MM.1S (cell line): ENCODE measurements at regions not wholly inside any gene's neighbourhood (a gene's known extent, or its start where the extent isn't known, plus 50 kb on each side); places are given as distances from the start of the nearest gene placed in this dataset.

Source experiments
- EZH2 ChIP-seq: fragments of 300-600 bp; sonication (generic); optimal IDR thresholded peaks from 2 replicates; pipeline ENCODE3; 2017; ENCODE audit warnings: low read depth, mild to moderate bottlenecking, antibody characterized with exemption, low read length, mixed read lengths
- EZH2phosphoT487 ChIP-seq: fragments of 300-600 bp; sonication (generic); IDR thresholded peaks from 2 replicates; pipeline ENCODE4 v1.6.1; 2018; ENCODE audit warnings: antibody characterized with exemption, low read length
- TF ChIP-seq, protein P1 (sequence below): fragments of 300-600 bp; sonication (generic); IDR thresholded peaks from 2 replicates; pipeline ENCODE4 v1.5.1; 2016; ENCODE audit warnings: antibody characterized with exemption, low read length, mixed read lengths

DNA sequence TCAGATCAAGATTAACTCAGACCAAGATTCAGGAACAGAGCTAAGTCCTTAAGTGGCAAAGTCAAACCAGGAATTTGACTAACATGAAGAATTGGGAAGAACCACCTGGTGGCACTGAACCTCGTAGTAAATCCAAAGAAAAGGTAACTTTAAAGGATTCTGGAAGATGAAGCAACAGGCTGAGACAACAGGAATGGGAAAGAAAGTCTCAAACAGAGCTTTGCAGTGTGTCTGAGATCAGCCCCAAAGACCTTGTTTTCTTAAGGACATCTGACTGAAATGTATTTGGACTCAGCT lies 126.1 kb downstream of the ASB9 start:
- TF ChIP-seq, protein P1, sequence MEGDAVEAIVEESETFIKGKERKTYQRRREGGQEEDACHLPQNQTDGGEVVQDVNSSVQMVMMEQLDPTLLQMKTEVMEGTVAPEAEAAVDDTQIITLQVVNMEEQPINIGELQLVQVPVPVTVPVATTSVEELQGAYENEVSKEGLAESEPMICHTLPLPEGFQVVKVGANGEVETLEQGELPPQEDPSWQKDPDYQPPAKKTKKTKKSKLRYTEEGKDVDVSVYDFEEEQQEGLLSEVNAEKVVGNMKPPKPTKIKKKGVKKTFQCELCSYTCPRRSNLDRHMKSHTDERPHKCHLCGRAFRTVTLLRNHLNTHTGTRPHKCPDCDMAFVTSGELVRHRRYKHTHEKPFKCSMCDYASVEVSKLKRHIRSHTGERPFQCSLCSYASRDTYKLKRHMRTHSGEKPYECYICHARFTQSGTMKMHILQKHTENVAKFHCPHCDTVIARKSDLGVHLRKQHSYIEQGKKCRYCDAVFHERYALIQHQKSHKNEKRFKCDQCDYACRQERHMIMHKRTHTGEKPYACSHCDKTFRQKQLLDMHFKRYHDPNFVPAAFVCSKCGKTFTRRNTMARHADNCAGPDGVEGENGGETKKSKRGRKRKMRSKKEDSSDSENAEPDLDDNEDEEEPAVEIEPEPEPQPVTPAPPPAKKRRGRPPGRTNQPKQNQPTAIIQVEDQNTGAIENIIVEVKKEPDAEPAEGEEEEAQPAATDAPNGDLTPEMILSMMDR, result no peak
- no peak for TF ChIP-seq EZH2phosphoT487
- no peak for TF ChIP-seq EZH2
